Neuron (in vitro differentiated cells): ENCODE measurements at regions not wholly inside any gene's neighbourhood (a gene's known extent, or its start where the extent isn't known, plus 50 kb on each side); places are given as distances from the start of the nearest gene placed in this dataset.

Experiments
- H2AFZ ChIP-seq: one replicate; pipeline ENCODE4 v1.6.1; 2013; ENCODE audit warnings: low read depth, mild to moderate bottlenecking, inconsistent platforms, low read length, moderate library complexity
- H3K27me3 ChIP-seq: one replicate; pipeline ENCODE4 v1.6.1; 2013; ENCODE audit warnings: low read length; ENCODE audit not compliant: insufficient read depth
- H3K36me3 ChIP-seq: one replicate; pipeline ENCODE4 v1.6.1; 2013; ENCODE audit warnings: low read length; ENCODE audit not compliant: insufficient read depth
- H3K4me1 ChIP-seq: one replicate; pipeline ENCODE4 v1.6.1; 2013; ENCODE audit warnings: low read length; ENCODE audit not compliant: insufficient read depth
- H3K4me3 ChIP-seq: 2 replicates; pipeline ENCODE4 v1.5.1; 2013; ENCODE audit warnings: mild to moderate bottlenecking, low read length, moderate library complexity
- H3K9me3 ChIP-seq: one replicate; pipeline ENCODE4 v1.6.1; 2013; ENCODE audit warnings: low read length

DNA sequence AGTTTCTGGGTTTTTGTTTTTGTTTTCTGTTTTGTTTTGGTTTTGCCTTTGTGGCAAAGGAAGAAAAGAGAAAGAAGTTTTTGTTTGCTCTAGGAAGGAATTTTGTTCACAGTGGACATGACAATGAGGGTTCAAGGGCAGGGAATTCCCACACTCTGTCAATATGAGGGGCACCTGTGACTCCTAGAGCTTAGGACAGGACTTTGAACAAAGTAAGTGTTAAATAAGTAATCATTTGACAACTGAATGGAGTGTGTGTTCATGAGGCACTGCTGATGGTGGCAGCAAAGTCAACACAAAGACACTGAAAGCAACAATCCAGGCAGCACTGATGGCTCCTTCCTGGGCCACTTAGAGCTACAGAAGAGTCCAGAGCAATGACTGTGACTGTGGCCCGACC, 1381.1 kb upstream of the LRRTM3 start:
- Histone ChIP-seq H3K9me3 (no peaks in the 10 kb centered on the region), H3K36me3 (no peaks in the 10 kb centered on the region), H3K4me3 (no peak overlapping the region), H3K27me3 (no peaks in the 10 kb centered on the region), H2AFZ (no peak overlapping the region), H3K4me1 (no peaks in the 10 kb centered on the region)

- Histone ChIP-seq H3K9me3 (no peaks in the 10 kb centered on the region), H3K27me3 (no peaks in the 10 kb centered on the region), H2AFZ (no peak overlapping the region), H3K4me1 (no peaks in the 10 kb centered on the region), H3K4me3 (no peak overlapping the region), H3K36me3 (no peaks in the 10 kb centered on the region)
Measured at GRCh38 chr10:65548001-65548400, 1377.8 kb upstream of the LRRTM3 start.

DNA sequence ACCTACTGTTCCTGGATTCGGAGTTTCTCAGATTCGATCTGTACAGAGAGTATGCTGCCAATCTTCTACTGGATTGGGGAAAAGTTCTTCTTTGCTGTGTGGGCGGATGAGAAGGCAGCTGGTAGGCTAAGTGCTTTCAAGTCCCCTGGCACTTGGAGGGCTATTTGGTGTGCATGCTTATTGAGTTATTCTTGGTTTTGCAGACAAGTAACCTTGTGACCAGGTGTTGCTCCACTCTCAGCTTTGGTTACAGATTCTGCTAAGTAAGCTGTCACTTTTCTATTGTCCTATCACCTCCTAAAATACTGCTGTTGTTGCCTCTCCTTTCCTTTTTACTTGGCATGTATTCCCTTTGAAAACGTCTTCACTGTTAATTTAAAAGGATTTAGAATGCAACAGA, 1375.1 kb upstream of the LRRTM3 start:
- Histone ChIP-seq H3K27me3 (no peaks in the 10 kb centered on the region), H3K4me3 (no peak overlapping the region), H3K4me1 (no peaks in the 10 kb centered on the region), H3K36me3 (no peaks in the 10 kb centered on the region), H2AFZ (no peak overlapping the region), H3K9me3 (no peaks in the 10 kb centered on the region)

GRCh38 chr10:65555192-65555591, 1370.6 kb upstream of the LRRTM3 start:
- Histone ChIP-seq H2AFZ (no peak overlapping the region), H3K4me1 (no peaks in the 10 kb centered on the region), H3K9me3 (no peaks in the 10 kb centered on the region), H3K27me3 (no peaks in the 10 kb centered on the region), H3K4me3 (no peak overlapping the region), H3K36me3 (no peaks in the 10 kb centered on the region)

- Histone ChIP-seq H3K27me3 (no peaks in the 10 kb centered on the region), H3K9me3 (no peaks in the 10 kb centered on the region), H2AFZ (no peak overlapping the region), H3K4me3 (no peak overlapping the region), H3K4me1 (no peaks in the 10 kb centered on the region), H3K36me3 (no peaks in the 10 kb centered on the region)
Measured at GRCh38 chr10:65556006-65556405, 1369.8 kb upstream of the LRRTM3 start.

- no peaks in the 10 kb centered on the region for H3K9me3 ChIP-seq
- no peaks in the 10 kb centered on the region for H3K4me1 ChIP-seq
- no peaks in the 10 kb centered on the region for H3K36me3 ChIP-seq
- H3K4me3 ChIP-seq = no peak overlapping the region
- peak overlapping the region; percentile 26 for H2AFZ ChIP-seq
- no peaks in the 10 kb centered on the region for H3K27me3 ChIP-seq
Measured at GRCh38 chr10:65559369-65559768, 1366.5 kb upstream of the LRRTM3 start.

GRCh38 chr10:65565246-65565645, 1360.6 kb upstream of the LRRTM3 start:
- H3K9me3 ChIP-seq = no peaks in the 10 kb centered on the region
- no peaks in the 10 kb centered on the region for H3K4me1 ChIP-seq
- no peaks in the 10 kb centered on the region for H3K36me3 ChIP-seq
- no peaks in the 10 kb centered on the region for H3K27me3 ChIP-seq
- H3K4me3 ChIP-seq = no peak overlapping the region
- H2AFZ ChIP-seq = no peak overlapping the region

GRCh38 chr10:65566906-65567305, 1358.9 kb upstream of the LRRTM3 start:
- Histone ChIP-seq H2AFZ (no peak overlapping the region), H3K4me3 (no peak overlapping the region), H3K9me3 (no peaks in the 10 kb centered on the region), H3K36me3 (no peaks in the 10 kb centered on the region), H3K4me1 (peaks cover 4% of the 10 kb centered on the region), H3K27me3 (no peaks in the 10 kb centered on the region)

GRCh38 chr10:65570143-65571010, 1355.5 kb upstream of the LRRTM3 start:
- Histone ChIP-seq H3K9me3 (no peaks in the 10 kb centered on the region), H2AFZ (peak overlapping the region; percentile 49), H3K36me3 (peaks cover 2% of the 10 kb centered on the region), H3K27me3 (no peaks in the 10 kb centered on the region), H3K4me1 (peaks cover 4% of the 10 kb centered on the region), H3K4me3 (peak overlapping the region; percentile 65)

DNA sequence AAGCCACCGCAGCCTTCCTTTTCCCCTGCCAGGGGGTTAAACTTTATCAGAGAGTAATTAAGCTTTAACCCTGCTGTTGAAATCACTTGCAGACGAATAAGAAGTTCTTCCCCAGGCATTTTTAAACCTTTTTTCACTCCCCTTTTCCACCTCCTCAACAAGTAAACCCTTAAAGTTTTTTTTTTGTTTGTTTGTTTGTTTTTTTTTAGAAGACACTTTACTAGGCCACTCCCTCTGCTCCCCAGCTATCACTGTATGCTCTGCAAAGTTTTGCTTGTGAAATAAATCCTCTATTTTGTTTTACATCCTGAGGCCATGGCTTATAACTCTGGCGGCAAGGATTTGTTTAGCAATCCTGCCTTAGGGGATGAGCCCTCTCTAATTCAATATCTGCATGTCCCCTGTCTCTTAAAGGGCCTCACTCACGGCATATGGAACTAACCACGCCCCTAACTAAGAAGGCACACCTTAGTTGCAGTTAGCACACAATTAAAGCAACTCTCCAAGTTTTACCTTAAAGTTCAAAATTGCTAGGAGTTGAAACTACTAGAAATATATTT, 1354.7 kb upstream of the LRRTM3 start:
- peak overlapping the region; percentile 65 for H3K4me3 ChIP-seq
- H3K36me3 ChIP-seq = peaks cover 2% of the 10 kb centered on the region
- no peaks in the 10 kb centered on the region for H3K9me3 ChIP-seq
- H3K27me3 ChIP-seq = no peaks in the 10 kb centered on the region
- peaks cover 4% of the 10 kb centered on the region for H3K4me1 ChIP-seq
- H2AFZ ChIP-seq = peak overlapping the region; percentile 49

DNA sequence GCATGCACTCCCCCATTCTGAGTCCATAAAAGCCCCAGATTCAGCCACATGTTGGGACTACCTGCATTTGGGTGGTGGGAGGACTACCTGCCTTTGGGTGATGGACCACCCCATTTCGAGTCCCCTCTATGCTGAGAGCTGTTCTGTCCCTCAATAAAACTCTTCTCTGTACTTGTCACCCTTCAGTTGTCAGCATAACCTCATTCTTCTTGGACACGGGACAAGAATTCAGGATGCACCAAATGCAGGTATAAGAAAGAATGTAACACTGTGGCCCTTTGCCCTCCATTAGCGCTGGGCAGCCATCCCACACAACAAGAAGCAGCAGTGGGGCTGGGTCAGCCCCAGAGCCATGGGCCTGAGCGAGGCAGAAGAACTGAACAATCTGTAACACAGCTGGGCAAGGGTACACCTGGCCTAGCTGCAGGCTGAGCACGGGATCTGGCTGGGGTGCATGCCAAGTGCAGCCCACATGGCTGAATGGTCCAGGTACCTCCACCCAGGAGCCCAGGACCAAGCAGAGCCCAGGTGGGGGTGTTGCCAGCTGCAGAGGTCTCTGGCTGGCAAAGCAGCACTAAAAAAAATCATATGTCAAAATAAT, 1344.3 kb upstream of the LRRTM3 start:
- no peak overlapping the region for H2AFZ ChIP-seq

DNA sequence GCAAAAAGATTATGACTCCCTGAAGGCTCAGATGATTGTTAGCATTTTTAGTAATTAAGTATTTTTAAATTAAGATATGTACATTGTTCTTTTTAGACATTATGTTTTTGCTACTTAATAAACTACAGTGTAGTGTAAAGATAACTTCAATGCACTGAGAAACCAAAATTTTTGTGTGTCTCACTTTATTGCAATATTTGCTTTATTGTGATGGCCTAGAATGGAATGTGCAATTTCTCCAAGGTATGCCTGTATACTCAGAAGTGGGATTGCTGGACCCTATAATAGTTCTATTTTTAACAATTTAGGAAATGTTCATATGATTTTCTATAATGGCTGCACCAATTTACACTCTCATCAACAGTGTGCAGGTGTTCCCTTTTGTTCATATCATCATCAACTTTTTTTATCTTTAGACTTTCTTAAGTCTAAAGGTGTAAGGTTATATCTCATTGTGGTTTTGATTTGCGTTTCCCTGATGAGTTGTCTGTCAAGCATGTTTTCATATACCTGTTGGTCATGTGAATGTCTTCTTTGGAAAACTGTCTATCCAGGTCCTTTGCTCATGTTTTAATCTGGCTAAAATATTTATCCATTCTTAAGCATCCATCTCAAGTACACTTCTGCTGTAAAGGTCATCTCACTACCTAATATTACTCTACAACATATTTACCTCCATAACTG, 1323.5 kb upstream of the LRRTM3 start:
- Histone ChIP-seq H3K36me3 (no peaks in the 10 kb centered on the region), H3K4me1 (no peaks in the 10 kb centered on the region), H3K9me3 (no peaks in the 10 kb centered on the region), H3K4me3 (no peak overlapping the region), H3K27me3 (no peaks in the 10 kb centered on the region), H2AFZ (no peak overlapping the region)

More for the DNA sequence above, 1344.3 kb upstream of the LRRTM3 start:
- H3K27me3 ChIP-seq = no peaks in the 10 kb centered on the region
- H3K4me3 ChIP-seq = no peak overlapping the region
- no peaks in the 10 kb centered on the region for H3K4me1 ChIP-seq
- peaks cover 7% of the 10 kb centered on the region for H3K9me3 ChIP-seq
- peaks cover 2% of the 10 kb centered on the region for H3K36me3 ChIP-seq

GRCh38 chr10:65611592-65611991, 1314.2 kb upstream of the LRRTM3 start:
- Histone ChIP-seq H3K4me1 (no peaks in the 10 kb centered on the region), H3K4me3 (no peak overlapping the region), H3K27me3 (no peaks in the 10 kb centered on the region), H2AFZ (no peak overlapping the region), H3K36me3 (no peaks in the 10 kb centered on the region), H3K9me3 (peaks cover 3% of the 10 kb centered on the region)
